ENCODE measurements at regions not wholly inside any gene's neighbourhood (a gene's known extent, or its start where the extent isn't known, plus 50 kb on each side); places are given as distances from the start of the nearest gene placed in this dataset.

DNA sequence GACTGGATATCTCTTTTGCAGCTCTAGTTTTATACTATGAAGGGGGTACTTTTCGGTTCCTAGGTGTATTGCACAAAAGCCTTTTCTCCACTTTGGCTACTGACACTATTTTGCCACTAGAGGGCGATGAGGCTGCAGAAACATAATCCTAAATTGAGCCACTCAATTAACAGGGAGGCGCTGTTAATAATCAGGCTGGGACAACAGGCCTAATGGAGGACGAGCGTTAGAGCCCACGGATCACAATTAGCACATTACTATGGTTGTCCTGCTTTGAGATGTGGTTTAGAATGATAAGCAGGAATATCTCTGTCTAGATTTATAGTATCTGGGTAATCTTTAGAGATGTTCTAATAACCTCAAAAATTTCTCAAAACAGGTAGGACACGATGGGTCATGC is 62.2 kb upstream of the PMAIP1 start:
- TF ChIP-seq, protein P1, sequence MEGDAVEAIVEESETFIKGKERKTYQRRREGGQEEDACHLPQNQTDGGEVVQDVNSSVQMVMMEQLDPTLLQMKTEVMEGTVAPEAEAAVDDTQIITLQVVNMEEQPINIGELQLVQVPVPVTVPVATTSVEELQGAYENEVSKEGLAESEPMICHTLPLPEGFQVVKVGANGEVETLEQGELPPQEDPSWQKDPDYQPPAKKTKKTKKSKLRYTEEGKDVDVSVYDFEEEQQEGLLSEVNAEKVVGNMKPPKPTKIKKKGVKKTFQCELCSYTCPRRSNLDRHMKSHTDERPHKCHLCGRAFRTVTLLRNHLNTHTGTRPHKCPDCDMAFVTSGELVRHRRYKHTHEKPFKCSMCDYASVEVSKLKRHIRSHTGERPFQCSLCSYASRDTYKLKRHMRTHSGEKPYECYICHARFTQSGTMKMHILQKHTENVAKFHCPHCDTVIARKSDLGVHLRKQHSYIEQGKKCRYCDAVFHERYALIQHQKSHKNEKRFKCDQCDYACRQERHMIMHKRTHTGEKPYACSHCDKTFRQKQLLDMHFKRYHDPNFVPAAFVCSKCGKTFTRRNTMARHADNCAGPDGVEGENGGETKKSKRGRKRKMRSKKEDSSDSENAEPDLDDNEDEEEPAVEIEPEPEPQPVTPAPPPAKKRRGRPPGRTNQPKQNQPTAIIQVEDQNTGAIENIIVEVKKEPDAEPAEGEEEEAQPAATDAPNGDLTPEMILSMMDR (IDR thresholded peaks at IDR 0.05; ENCODE audit: insufficient read depth, low read length, poor library complexity, severe bottlenecking), result peak; percentile 99
- TF ChIP-seq EZH2phosphoT487 (conservative IDR thresholded peaks at IDR 0.05; ENCODE audit: low read length), result no peak
